ENCODE measurements at regions not wholly inside any gene's neighbourhood (a gene's known extent, or its start where the extent isn't known, plus 50 kb on each side); places are given as distances from the start of the nearest gene placed in this dataset.

GRCh38 chr6:159416891-159417560, 247.8 kb downstream of the FNDC1 start:
- ATAC-seq, result no peak
- TF ChIP-seq GTF2F1 (IDR thresholded peaks at IDR 0.05; ENCODE audit: low read depth, low read length) (no peak), E2F6 (IDR thresholded peaks at IDR 0.05; ENCODE audit: borderline replicate concordance in 1 of 2, extremely low read depth in 1 of 2, insufficient read depth in 1 of 2, insufficient read length in 1 of 2, low read depth in 1 of 2, low read length in 1 of 2, poor library complexity in 1 of 2, severe bottlenecking in 1 of 2) (no peak), KLF16 (IDR thresholded peaks at IDR 0.05) (no peak), ZNF830 (CRISPR knock-in tag; IDR thresholded peaks at IDR 0.05) (no peak), ZNF444 (CRISPR knock-in tag; IDR thresholded peaks at IDR 0.05) (no peak), YBX1 (IDR thresholded peaks at IDR 0.05) (no peak), EP300 (IDR thresholded peaks at IDR 0.05; ENCODE audit: low read length) (no peak), SMARCC2 (IDR thresholded peaks at IDR 0.05; ENCODE audit: low read depth) (no peak), ZNF551 (CRISPR knock-in tag; IDR thresholded peaks at IDR 0.05) (no peak), ZNF644 (tag; IDR thresholded peaks at IDR 0.05; ENCODE audit: low read depth) (no peak), ZEB2 (IDR thresholded peaks at IDR 0.05) (no peak), SAP30 (IDR thresholded peaks at IDR 0.05; ENCODE audit: borderline replicate concordance, insufficient read depth, low read depth, low read length, poor library complexity, severe bottlenecking) (no peak), BCL6 (CRISPR knock-in tag; IDR thresholded peaks at IDR 0.05) (no peak)
- TF ChIP-seq, protein P1, sequence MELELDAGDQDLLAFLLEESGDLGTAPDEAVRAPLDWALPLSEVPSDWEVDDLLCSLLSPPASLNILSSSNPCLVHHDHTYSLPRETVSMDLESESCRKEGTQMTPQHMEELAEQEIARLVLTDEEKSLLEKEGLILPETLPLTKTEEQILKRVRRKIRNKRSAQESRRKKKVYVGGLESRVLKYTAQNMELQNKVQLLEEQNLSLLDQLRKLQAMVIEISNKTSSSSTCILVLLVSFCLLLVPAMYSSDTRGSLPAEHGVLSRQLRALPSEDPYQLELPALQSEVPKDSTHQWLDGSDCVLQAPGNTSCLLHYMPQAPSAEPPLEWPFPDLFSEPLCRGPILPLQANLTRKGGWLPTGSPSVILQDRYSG (tag; conservative IDR thresholded peaks at IDR 0.05; ENCODE audit: low read depth), result no peak
- no peaks in the 10 kb centered on the region for H4K20me1 ChIP-seq (replicated peaks; ENCODE audit: control insufficient read depth, insufficient read depth, low read length)
- ChIA-PET POLR2A (interaction anchor here (0.7 kb wide), 1 partner anchor 67 kb away, joined by 3 read pairs; no protein-coding TSS in a partner anchor), CTCF (ENCODE audit: low intra/inter-chr PET ratio) (no interaction called here)
- H3K79me2 ChIP-seq (ENCODE audit: control insufficient read depth, insufficient read depth, low read length), result no peaks in the 10 kb centered on the region
- no peak overlapping the region for H2AFZ ChIP-seq (ENCODE audit: low read depth, low read length)
- no peak overlapping the region for H3K4me2 ChIP-seq (ENCODE audit: insufficient read depth, low read length)
- in situ Hi-C loops (cut with MboI) (no loop called here), intact Hi-C loops (cut with micrococcal nuclease) (no loop called here)
- no peak for FAIRE-seq
- H3K27me3 ChIP-seq (ENCODE audit: control insufficient read depth in 2 of 2, insufficient read depth in 2 of 2, low read length in 2 of 2), result peaks cover 0 to 12% of the 10 kb centered on the region in 2 experiments; a peak in 2 of 5 replicates
- BruUV-seq (replicated peaks), result no TSS peak
- 0% methylated on average over 4 of the region's 4 CpGs for WGBS (ENCODE audit: insufficient coverage, low coverage, missing lambda C conversion rate)
- H3K4me1 ChIP-seq (replicated peaks in 1 of 2; ENCODE audit: control insufficient read depth in 2 of 2, insufficient read depth in 2 of 2, low read length in 2 of 2), result no peaks in the 10 kb centered on the region
- H3K9ac ChIP-seq (ENCODE audit: insufficient read depth in 1 of 2, low read depth in 2 of 2, low read length in 2 of 2), result no peak overlapping the region
- H3K9me1 ChIP-seq (ENCODE audit: control insufficient read depth, insufficient read depth, low read length), result no peaks in the 10 kb centered on the region
- no peak overlapping the region for H3K4me3 ChIP-seq
- H3K9me3 ChIP-seq (replicated peaks; ENCODE audit: control insufficient read depth, insufficient read depth, low read depth, low read length), result no peaks in the 10 kb centered on the region
- no peaks in the 10 kb centered on the region for H3K36me3 ChIP-seq (ENCODE audit: control insufficient read depth, insufficient read depth, low read length)
- H3K27ac ChIP-seq (ENCODE audit: extremely low read depth, low read depth, low read length), result no peak overlapping the region
- DNase-seq (ENCODE audit: extremely low read depth in 1 of 4, low spot score in 3 of 4), result no peak

Measured in K562 (cell line).